IMR-90 (cell line): ENCODE measurements at regions not wholly inside any gene's neighbourhood (a gene's known extent, or its start where the extent isn't known, plus 50 kb on each side); places are given as distances from the start of the nearest gene placed in this dataset.
"Not testable (repeated sequence)": the region's sequence is repeated elsewhere in the genome, so short reads cannot be mapped to it uniquely, and the experiment has no call there.

Experiments used
- POLR2A ChIP-seq: IDR thresholded peaks from 2 replicates; pipeline ENCODE4 v1.6.1; 2012; ENCODE audit warnings: mild to moderate bottlenecking, low read depth, low read length
- TF ChIP-seq, protein P1 (sequence below): conservative IDR thresholded peaks from 2 replicates; pipeline ENCODE4 v1.5.1; 2012; ENCODE audit warnings: mild to moderate bottlenecking, low read depth, low read length, improper control_type of control experiment

DNA sequence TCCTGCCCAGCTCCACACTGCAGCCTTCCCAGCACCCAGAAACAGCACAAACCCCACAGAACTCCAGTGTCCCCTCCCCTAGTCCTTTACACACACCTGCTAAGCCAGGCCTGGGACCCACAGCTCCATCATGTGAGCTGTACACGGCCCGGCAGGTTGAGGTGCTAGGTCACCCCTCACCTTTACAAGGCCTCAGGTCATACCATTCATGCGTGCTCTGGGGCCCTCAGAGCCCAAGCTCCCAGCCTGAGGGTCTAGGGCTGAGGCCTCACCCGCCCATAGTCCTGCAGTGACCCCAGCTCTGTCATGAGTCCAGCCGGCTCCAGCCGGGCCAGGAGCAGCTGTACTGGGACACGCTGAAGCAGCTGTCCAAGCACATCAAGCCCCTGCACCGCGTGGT lies 51.2 kb upstream of the POTEG start:
- TF ChIP-seq, protein P1, sequence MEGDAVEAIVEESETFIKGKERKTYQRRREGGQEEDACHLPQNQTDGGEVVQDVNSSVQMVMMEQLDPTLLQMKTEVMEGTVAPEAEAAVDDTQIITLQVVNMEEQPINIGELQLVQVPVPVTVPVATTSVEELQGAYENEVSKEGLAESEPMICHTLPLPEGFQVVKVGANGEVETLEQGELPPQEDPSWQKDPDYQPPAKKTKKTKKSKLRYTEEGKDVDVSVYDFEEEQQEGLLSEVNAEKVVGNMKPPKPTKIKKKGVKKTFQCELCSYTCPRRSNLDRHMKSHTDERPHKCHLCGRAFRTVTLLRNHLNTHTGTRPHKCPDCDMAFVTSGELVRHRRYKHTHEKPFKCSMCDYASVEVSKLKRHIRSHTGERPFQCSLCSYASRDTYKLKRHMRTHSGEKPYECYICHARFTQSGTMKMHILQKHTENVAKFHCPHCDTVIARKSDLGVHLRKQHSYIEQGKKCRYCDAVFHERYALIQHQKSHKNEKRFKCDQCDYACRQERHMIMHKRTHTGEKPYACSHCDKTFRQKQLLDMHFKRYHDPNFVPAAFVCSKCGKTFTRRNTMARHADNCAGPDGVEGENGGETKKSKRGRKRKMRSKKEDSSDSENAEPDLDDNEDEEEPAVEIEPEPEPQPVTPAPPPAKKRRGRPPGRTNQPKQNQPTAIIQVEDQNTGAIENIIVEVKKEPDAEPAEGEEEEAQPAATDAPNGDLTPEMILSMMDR = not testable (repeated sequence)
- TF ChIP-seq POLR2A = not testable (repeated sequence)
